Activated CD4-positive, alpha-beta memory T cell treated with anti-CD3 and anti-CD28 coated beads, Interleukin-2, amount 10 ng/mL, durations not matched to agents 7 days and 5 days (primary cell): ENCODE measurements at regions not wholly inside any gene's neighbourhood (a gene's known extent, or its start where the extent isn't known, plus 50 kb on each side); places are given as distances from the start of the nearest gene placed in this dataset.
"Not testable (repeated sequence)": the region's sequence is repeated elsewhere in the genome, so short reads cannot be mapped to it uniquely, and the experiment has no call there.

ENCODE experiments used
- CTCF ChIA-PET: fragments of 350-600 bp; sonication (Branson Sonifier 250); formaldehyde crosslinking; loops from one replicate; lab custom pipeline; 2021; ENCODE audit warnings: antibody characterized with exemption, inconsistent platforms; lab: Charles Lee
- POLR2A ChIA-PET: fragments of 350-600 bp; sonication (Branson Sonifier 250); formaldehyde crosslinking; loops from one replicate; lab custom pipeline; 2021; ENCODE audit warnings: antibody characterized with exemption; lab: Charles Lee
- DNase-seq: peaks from one replicate; pipeline ENCODE4 v3.0.0-alpha.2; 2020
- H3K27ac Mint-ChIP-seq: one replicate; pipeline ENCODE4 v1.8.0; 2021; ENCODE audit warnings: mild to moderate bottlenecking, mixed read lengths
- H3K27me3 Mint-ChIP-seq: one replicate; pipeline ENCODE4 v1.8.0; 2021; ENCODE audit warnings: mixed read lengths
- H3K36me3 Mint-ChIP-seq: one replicate; pipeline ENCODE4 v1.8.0; 2021; ENCODE audit warnings: low read depth, mixed read lengths
- H3K4me1 Mint-ChIP-seq: one replicate; pipeline ENCODE4 v1.8.0; 2021; ENCODE audit warnings: mixed read lengths
- H3K4me3 Mint-ChIP-seq: one replicate; pipeline ENCODE4 v1.8.0; 2021; ENCODE audit warnings: mild to moderate bottlenecking, mixed read lengths
- H3K9me3 Mint-ChIP-seq: one replicate; pipeline ENCODE4 v1.8.0; 2021; ENCODE audit warnings: mixed read lengths

DNA sequence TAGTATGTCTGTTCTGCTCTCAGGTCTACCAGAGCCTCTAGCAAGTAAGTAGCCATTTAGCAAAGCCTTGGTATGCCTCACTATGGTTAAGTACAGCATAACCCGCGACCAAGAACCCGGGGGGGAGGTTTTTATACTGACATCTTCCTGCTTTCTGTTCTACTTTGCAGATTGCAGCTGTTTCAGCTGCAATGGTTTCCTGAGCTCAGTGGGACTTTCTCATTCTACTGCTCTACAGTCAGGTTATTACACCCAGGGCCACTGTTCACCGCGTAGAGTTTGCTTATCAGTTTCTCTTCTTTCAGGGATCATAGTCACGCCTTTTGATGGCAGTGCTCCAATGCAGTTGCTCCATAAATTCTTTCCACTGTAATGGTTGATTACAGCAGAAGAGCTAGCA, 631.3 kb downstream of the TFAP2A start:
- Mint-ChIP-seq H3K9me3 (no peaks in the 10 kb centered on the region), H3K36me3 (no peaks in the 10 kb centered on the region), H3K4me1 (no peaks in the 10 kb centered on the region), H3K27me3 (no peaks in the 10 kb centered on the region), H3K27ac (no peak overlapping the region), H3K4me3 (no peak overlapping the region)
- CTCF ChIA-PET, result no interaction called here
- DNase-seq, result no peak
- POLR2A ChIA-PET, result no interaction called here

DNA sequence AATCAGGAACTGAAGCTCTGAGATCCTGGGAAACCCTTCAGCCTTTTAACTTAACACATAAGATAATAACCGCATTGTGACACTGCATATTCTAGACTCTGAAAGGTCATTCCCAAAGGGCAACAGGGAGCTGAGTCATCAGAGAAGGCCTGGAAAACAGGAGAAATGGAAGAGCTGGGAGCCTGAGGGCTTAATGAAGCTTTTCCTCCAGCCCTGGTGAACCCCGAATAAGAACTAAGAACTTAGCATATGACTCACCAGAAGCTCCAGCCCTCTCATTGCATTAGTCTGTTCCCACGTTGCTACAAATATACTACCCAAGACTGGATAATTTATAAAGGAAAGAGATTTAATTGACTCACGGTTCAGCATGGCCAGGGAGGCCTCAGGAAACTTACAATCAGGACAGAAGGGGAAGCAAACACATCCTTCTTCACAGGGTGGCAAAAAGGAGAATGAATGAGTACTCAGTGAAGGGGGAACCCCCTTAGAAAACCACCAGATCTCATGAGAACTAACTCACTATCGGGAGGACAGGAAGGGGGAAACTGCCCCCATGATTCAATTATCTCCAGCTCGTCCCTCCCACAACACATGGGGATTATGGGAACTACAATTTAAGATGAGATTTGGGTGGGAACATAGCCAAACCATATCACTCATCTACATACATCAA, 648.5 kb downstream of the TFAP2A start:
- Mint-ChIP-seq H3K27ac (no peak overlapping the region), H3K4me3 (no peak overlapping the region), H3K4me1 (no peaks in the 10 kb centered on the region), H3K36me3 (no peaks in the 10 kb centered on the region), H3K9me3 (peaks cover 1% of the 10 kb centered on the region), H3K27me3 (no peaks in the 10 kb centered on the region)
- CTCF ChIA-PET, result no interaction called here
- DNase-seq, result no peak
- POLR2A ChIA-PET, result no interaction called here

DNA sequence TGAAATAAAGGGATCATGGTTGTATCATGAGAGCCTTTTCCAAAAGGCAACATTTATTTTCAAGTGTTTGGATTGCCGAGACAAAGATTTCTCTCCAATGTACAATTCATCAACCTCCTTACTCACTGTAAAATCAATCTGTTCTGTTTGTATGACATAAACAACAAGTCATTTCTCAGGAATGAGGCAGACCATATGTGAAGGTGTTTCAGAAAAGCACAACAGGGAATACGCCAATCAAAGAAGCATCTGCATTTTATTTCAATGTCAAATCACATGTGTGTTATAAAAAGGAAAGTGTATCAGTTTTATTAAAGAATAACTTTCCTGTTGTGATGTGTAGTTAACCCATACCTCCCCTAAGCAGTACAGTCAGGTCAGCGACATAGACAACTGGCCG, 653.7 kb downstream of the TFAP2A start:
- Mint-ChIP-seq H3K4me1 (no peaks in the 10 kb centered on the region), H3K4me3 (no peak overlapping the region), H3K27me3 (no peaks in the 10 kb centered on the region), H3K27ac (no peak overlapping the region), H3K9me3 (peaks cover 1% of the 10 kb centered on the region), H3K36me3 (no peaks in the 10 kb centered on the region)
- DNase-seq, result no peak
- POLR2A ChIA-PET, result no interaction called here
- CTCF ChIA-PET, result no interaction called here

DNA sequence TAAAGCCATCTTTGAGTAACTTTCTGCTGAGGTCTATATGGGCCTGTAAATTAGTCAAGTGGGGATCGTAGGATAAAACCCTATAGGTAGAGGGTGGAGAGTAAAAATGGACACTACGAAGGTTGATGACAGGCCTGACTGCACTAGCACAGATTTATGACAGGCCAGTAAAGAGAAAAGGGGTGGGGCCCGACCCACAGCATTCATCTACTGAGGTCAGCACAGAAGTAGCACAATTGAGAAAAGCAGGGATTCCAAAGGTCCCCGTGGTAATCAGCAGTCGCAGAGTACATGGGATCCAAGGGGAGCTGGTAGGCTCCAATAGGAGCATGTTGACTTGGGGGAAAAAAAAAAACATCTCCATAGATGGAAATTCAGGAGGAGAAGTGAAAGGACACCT, 660.4 kb downstream of the TFAP2A start:
- ChIA-PET POLR2A (no interaction called here), CTCF (no interaction called here)
- Mint-ChIP-seq H3K9me3 (peaks cover 14% of the 10 kb centered on the region), H3K4me3 (no peak overlapping the region), H3K27me3 (no peaks in the 10 kb centered on the region), H3K27ac (no peak overlapping the region), H3K4me1 (no peaks in the 10 kb centered on the region), H3K36me3 (no peaks in the 10 kb centered on the region)
- DNase-seq, result no peak

DNA sequence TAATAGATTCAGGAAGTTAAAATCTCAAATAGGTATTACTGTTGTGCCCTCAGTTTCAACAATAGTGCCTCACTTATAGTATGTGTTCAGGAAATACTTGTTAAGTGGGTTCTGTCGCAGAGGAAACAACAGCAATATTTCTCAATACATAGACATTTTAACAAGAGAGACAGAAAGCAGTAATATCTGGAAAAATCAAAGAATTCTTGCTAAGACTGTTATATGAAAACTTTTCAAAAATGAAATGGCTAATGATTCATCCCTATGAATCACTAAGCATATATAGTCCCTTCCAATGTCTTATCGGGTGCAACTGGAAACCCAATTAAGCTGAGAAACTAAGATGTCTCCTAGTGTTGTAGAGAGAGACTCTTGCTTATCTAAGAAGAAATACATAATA, 668.9 kb downstream of the TFAP2A start:
- no peak overlapping the region for H3K4me3 Mint-ChIP-seq
- no peaks in the 10 kb centered on the region for H3K4me1 Mint-ChIP-seq
- H3K27ac Mint-ChIP-seq, result no peak overlapping the region
- no peak for DNase-seq
- H3K9me3 Mint-ChIP-seq, result peaks cover 11% of the 10 kb centered on the region
- no peaks in the 10 kb centered on the region for H3K27me3 Mint-ChIP-seq
- H3K36me3 Mint-ChIP-seq, result no peaks in the 10 kb centered on the region
- ChIA-PET POLR2A (no interaction called here), CTCF (no interaction called here)

DNA sequence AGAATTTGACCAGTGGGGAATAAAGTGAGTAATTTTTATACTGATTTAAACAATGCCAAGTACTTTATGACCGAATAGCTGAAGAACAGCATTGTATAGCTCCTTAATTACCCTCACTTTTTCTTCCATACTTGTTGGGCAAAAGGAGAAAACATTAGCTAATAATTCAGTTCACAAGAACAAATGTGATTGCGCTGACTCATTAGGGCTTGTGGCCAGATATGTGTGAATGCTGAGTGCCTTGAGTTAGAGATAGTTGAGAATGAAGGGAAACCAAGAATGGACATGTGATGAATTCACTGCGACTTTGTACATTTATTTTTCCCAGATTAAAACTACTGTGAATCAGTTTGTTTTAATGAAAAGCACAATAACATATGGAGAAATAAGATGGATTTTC, 669.4 kb downstream of the TFAP2A start:
- Mint-ChIP-seq H3K27ac (no peak overlapping the region), H3K4me1 (no peaks in the 10 kb centered on the region), H3K36me3 (no peaks in the 10 kb centered on the region), H3K4me3 (no peak overlapping the region), H3K27me3 (no peaks in the 10 kb centered on the region), H3K9me3 (peaks cover 11% of the 10 kb centered on the region)
- POLR2A ChIA-PET, result no interaction called here
- CTCF ChIA-PET, result no interaction called here
- no peak for DNase-seq

DNA sequence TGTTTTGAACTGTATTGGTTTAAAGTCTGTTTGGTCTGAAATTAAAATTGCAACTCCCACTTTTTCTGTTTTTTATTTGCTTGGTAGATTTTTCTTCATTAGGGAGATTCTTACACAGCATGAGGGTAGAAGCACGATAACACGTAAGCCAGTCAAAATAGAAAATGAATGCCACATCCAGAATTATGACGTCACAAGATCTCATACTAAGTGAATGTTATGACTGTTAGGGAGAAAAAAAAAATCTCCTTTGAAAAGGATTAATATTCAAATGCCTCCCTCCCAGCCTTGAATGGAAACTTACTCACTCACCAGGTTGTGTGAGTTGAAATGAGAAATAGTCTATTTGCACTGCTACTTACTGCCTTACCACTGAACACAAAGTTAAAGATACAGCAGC, 670.8 kb downstream of the TFAP2A start:
- DNase-seq, result no peak
- POLR2A ChIA-PET, result no interaction called here
- Mint-ChIP-seq H3K36me3 (no peaks in the 10 kb centered on the region), H3K4me3 (no peak overlapping the region), H3K4me1 (no peaks in the 10 kb centered on the region), H3K27ac (no peak overlapping the region), H3K27me3 (no peaks in the 10 kb centered on the region), H3K9me3 (peaks cover 11% of the 10 kb centered on the region)
- CTCF ChIA-PET, result no interaction called here

DNA sequence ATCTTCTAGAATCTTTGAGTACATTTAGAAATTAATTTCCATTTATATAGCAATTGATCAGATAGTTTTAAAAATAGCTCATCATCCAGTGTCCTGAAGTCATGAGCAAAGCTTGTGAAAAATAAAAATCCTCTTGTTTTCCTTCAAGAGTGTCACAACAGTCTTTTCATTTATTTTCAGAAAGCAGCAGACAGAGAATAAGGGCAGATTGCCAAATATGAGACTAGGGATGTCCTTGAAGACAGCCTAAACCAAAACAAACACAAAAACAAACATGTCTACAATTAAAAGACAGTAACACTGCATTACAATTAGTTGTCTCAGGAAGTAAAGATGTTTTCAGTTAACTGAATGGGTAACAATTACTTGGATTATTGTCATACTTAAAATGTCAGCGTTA, 682.8 kb downstream of the TFAP2A start:
- no peaks in the 10 kb centered on the region for H3K27me3 Mint-ChIP-seq
- no peak overlapping the region for H3K27ac Mint-ChIP-seq

DNA sequence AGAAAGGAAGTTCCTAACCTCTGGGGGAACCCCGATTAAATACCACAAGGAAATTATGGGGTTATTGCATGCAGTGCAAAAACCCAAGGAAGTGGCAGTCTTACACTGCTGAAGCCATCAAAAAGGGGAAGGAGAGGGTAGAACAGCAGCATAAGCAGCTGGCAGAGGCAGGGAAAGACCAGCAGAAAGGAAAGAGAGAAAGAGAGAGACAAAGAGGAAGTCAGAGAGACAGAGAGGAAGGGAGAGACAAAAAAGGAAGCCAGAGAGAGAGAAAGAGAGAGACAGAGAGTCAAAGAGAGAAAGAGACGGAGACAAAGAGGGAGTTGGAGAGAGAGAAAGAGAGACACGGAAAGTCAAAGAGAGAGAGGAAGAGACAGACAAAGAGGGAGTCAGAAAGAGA, 689.1 kb downstream of the TFAP2A start:
- CTCF ChIA-PET, H3K27me3 Mint-ChIP-seq, H3K36me3 Mint-ChIP-seq, POLR2A ChIA-PET, DNase-seq, H3K4me3 Mint-ChIP-seq, H3K27ac Mint-ChIP-seq, H3K4me1 Mint-ChIP-seq: not testable (repeated sequence)
- H3K9me3 Mint-ChIP-seq, result peaks cover 15% of the 10 kb centered on the region

More for the DNA sequence above, 682.8 kb downstream of the TFAP2A start:
- DNase-seq, result no peak
- no peak overlapping the region for H3K4me3 Mint-ChIP-seq
- H3K9me3 Mint-ChIP-seq, result peaks cover 11% of the 10 kb centered on the region
- POLR2A ChIA-PET, result no interaction called here
- CTCF ChIA-PET, result no interaction called here
- H3K4me1 Mint-ChIP-seq, result no peaks in the 10 kb centered on the region
- no peaks in the 10 kb centered on the region for H3K36me3 Mint-ChIP-seq

DNA sequence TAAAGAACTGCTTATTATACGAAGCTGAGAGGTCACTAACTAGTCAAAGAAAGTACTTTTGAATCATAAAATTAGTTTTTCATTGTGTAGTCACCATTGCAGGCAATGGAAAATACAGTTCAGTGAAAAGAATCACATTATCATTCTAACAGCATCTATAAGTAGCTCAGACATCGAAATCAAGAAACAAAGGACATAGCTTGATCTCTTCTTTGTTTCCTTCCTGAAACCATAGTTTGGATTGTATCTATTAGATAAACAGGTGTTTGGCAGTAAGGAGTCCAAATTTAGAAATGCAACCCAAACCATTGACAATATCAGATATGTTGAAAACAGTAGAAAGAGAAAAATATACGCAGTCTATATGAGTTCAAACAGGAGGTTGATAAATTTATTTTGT, 697.3 kb downstream of the TFAP2A start:
- no peak for DNase-seq
- peaks cover 2% of the 10 kb centered on the region for H3K9me3 Mint-ChIP-seq
- no peak overlapping the region for H3K4me3 Mint-ChIP-seq
- H3K36me3 Mint-ChIP-seq, result no peaks in the 10 kb centered on the region
- H3K27me3 Mint-ChIP-seq, result no peaks in the 10 kb centered on the region
- H3K4me1 Mint-ChIP-seq, result no peaks in the 10 kb centered on the region
- POLR2A ChIA-PET, result no interaction called here
- CTCF ChIA-PET, result no interaction called here
- no peak overlapping the region for H3K27ac Mint-ChIP-seq

DNA sequence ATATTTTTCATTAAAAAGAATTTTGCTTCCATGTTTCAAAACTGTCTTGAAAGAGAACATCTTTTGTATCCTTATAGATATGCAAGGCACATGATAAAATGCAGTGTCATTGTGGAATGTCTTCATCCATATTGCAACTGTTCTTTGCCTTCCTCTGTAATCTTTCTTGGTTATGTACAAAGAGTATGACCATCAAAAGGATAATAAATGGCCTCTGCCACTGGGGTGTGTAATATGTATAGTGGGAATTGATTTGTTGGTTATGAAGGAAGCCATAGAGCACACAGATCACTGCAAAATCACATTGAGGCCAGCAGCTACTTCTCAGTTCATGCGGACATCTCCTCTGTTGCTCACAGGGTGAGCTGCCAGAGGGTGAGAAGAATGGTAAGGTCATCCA, 703.5 kb downstream of the TFAP2A start:
- Mint-ChIP-seq H3K4me3 (no peak overlapping the region), H3K27ac (no peak overlapping the region), H3K9me3 (no peaks in the 10 kb centered on the region), H3K27me3 (no peaks in the 10 kb centered on the region), H3K36me3 (no peaks in the 10 kb centered on the region), H3K4me1 (no peaks in the 10 kb centered on the region)
- no peak for DNase-seq
- POLR2A ChIA-PET, result no interaction called here
- CTCF ChIA-PET, result no interaction called here

DNA sequence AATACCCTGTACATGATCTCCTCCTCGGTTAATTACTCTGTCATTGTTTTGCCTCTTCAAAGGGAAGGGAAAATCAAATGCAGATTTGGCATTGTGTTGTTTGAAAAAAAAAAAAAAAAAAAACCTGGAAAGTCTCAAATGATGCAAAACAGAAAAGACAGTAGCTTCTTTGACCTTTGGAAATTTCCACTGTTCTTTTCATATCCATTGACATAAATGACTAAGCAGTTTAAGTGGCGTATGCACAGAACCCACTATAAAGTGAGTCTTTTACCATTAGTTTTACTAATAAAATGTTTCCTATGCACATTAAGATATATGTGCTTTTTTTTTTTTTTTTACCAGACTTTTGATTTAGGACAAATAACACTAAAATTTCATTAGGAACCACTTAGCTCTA, 704.3 kb downstream of the TFAP2A start:
- ChIA-PET POLR2A (interaction anchor here (0.6 kb wide), 1 partner anchor 97 kb away, joined by 3 read pairs; no protein-coding TSS in a partner anchor), CTCF (no interaction called here)
- no peak for DNase-seq
- H3K9me3 Mint-ChIP-seq, result no peaks in the 10 kb centered on the region
- H3K4me3 Mint-ChIP-seq, result no peak overlapping the region
- no peaks in the 10 kb centered on the region for H3K36me3 Mint-ChIP-seq
- no peaks in the 10 kb centered on the region for H3K4me1 Mint-ChIP-seq
- no peaks in the 10 kb centered on the region for H3K27me3 Mint-ChIP-seq
- no peak overlapping the region for H3K27ac Mint-ChIP-seq

DNA sequence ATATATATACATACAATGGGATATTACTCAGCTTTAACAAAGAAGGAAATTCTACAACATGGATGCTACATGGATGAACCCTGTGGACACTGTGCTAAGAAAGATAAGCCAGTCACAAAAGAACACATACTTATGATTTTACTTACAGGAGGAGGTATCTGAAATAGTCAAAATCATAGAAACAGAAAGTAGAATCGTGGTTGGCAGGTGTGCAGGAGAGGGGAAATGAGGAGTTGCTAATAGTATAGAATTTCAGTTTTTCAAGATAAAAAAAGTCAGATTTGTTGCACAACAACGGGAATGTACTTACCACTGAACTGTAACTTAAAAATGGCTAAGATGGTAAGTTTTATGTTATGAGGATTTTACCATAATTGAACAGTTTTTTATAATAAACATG, 706.3 kb downstream of the TFAP2A start:
- Mint-ChIP-seq H3K9me3 (no peaks in the 10 kb centered on the region), H3K4me3 (no peak overlapping the region), H3K27me3 (no peaks in the 10 kb centered on the region), H3K27ac (no peak overlapping the region), H3K36me3 (no peaks in the 10 kb centered on the region), H3K4me1 (no peaks in the 10 kb centered on the region)
- POLR2A ChIA-PET, result no interaction called here
- DNase-seq, result no peak
- CTCF ChIA-PET, result no interaction called here

DNA sequence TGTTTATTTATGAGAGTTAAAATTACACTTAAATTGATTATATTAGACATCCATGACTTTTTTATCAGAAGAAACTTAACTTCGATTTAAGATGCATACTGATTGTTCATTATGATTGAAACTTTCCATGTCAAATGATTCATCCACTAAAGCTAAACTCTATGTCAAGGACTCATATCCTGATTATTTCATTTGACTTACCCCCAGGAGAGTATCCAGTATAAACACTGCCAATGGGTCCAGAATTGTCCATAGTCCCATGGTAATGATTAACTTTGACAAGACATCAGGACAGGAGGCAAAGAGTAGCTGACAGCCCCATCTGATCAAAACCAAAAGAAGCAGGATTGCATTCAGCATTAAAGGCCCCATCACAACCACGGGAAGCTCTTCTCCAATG, 709.9 kb downstream of the TFAP2A start:
- no peaks in the 10 kb centered on the region for H3K9me3 Mint-ChIP-seq
- no peak overlapping the region for H3K4me3 Mint-ChIP-seq
- no peaks in the 10 kb centered on the region for H3K4me1 Mint-ChIP-seq
- CTCF ChIA-PET, result no interaction called here
- H3K36me3 Mint-ChIP-seq, result no peaks in the 10 kb centered on the region
- POLR2A ChIA-PET, result no interaction called here
- no peak for DNase-seq
- no peaks in the 10 kb centered on the region for H3K27me3 Mint-ChIP-seq
- H3K27ac Mint-ChIP-seq, result no peak overlapping the region
